Glomerular endothelial cell (primary cell): ENCODE measurements at regions not wholly inside any gene's neighbourhood (a gene's known extent, or its start where the extent isn't known, plus 50 kb on each side); places are given as distances from the start of the nearest gene placed in this dataset.

Experiments used
- DNase-seq: peaks from one replicate; pipeline ENCODE4 v3.0.0-alpha.2; 2011; ENCODE audit warnings: low read depth, low spot score; ENCODE audit errors: extremely low read depth

DNA sequence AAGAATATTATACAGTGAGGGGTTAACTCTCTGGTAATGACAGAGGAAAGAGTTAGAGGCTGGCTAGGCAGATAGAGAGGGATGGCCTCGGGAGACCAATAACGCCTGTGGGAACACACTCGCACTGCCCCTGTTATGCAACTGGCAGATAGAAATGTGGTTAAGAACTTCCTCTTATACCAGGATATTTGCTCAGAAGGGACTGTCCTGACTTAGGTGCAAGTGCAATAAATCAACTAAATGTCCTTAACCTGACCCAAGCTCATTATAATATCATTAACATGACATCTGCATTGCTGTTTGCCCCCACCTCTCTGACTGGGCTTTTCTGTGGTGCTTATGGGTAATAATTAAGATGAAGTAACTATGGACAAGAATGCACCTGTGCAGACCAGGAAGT is 1518.0 kb downstream of the NCAM2 start:
- DNase-seq = no peak

DNA sequence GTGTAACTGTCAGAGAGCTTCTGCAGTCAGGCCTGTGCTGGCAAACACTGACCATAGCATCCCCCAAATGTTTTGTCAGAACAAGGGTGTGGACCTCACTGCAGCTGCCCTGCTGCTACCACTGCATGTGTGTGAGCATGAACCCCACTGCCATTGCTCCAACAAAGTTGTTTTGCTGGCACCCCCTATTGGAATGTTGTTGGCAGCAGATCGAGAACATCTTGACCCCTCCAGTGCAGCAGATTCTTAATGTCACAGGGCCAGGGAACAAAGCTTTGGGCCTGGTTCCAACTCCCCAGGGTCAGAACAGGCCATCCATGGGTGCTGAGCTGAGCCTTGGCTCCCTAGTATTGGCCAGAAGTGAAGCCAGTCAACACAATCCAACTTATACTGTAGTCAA is 1537.4 kb downstream of the NCAM2 start:
- DNase-seq = no peak

DNA sequence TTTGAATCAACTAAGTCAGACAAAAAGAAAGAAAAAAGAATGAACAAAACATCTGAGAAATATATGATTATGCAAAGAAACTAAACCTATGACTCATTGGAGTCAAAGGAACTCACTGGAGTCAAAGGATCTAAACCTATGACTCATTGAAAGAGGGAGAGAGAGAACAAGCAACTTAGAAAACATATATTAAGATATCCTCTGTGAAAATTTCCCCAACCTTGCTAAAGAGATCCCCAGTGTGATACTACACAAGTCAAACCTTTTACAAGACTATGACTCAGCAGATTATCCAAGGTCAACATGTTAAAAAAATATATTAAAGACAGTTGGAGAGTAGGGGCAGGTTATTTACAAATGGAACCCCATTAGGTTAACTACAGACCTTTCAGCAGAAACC is 1538.3 kb downstream of the NCAM2 start:
- DNase-seq = no peak

DNA sequence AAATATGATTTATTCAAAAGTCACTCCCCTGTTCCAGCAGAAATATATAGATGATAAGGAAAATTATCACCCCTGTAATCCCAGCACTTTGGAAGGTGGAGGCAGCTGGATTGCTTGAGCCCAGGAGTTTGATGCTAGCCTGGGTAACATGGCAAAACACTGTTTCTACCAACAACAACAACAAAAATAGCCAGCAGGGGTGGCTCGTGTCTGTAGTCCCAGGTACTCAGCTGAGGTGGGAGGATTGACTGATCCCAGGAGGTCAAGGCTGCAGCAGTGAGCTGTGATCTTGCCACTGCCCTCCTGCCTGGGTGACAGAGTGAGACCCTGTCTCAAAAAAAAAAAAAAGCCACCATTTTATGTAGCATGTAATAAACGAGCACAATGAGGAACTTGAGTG is 1546.5 kb downstream of the NCAM2 start:
- DNase-seq = no peak

DNA sequence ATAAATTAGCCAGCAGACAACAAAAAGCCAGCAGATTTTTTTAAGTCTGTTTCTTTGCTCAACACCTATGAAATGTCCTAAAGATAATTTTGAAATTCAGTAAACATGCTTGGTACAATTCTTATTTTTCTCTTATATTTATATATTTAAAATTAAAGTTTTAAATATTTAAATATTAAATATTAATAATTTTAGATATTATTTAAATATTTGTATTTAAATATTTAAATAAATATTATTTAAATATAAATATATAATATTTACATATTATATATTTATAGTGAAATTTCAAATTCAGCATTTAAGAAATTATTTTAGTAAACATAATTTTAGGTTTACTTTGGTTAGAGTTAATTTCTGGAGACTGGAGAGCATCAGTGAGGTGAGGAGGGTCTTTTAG is 1554.2 kb downstream of the NCAM2 start:
- DNase-seq = no peak

DNA sequence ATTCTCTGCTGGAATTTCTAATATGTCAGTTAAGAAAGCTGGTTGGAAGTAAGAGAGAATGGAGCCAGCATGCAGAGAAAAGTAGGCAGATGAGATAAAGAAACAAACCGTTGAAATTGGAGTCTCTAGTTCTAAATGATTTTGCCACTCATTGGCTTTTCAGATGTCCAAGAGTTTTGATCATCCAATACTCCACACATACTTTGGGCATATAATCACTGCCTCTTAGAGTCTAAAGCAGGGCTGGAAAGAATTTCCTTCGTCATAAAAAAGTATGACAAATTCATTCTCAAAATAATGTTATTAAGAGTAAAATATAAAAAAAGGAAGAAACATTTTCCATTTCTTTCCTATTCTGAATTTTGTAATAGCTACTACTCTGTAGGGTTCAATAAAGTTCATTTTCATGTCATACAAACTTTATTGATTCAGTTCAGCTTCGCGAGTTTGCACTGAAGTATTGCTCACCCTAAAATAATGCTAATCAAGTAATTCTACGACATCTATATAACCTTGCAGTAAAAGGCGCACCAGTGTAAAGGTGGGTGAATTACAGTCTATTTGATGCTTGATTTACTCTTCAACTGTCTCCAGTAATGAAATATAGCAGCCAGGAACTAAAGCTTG is 1556.6 kb downstream of the NCAM2 start:
- no peak for DNase-seq

DNA sequence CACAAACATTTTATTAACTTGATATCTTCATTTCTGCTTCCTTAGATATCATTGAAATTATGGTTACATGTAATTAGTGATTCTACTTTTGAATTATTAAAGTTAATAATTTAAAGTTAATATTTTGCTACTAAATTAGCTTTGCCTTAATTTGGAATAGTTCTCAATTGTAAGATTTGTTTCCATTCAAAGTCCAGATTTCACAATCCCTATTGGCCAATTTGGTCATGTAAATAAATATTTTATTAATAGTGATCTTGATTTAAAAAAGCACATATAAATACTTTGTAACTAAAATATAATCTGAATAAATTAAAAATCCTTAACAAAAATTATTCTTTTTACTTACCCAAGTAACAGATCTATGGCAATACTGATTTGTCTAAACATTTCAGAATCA is 1558.6 kb downstream of the NCAM2 start:
- DNase-seq = no peak

DNA sequence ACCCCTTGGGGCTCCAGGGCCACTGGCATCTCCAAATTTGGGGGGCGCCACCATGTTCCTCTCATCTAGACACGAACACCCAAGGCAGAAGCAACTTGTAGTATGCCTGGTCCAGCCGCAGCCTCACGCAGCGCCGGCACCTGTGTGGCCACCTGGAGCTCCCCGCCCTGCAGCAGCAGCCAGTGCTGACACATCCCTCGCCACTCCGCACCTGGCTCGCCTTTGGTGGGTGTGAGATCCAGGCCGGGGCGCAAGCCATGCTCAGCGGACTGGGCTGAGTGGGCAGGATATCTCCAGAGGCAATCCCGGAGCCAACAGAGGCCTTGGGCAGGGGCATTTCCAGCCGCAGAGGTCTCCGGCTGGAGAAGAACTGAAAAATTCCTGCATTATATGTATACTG is 1563.7 kb downstream of the NCAM2 start:
- no peak for DNase-seq

DNA sequence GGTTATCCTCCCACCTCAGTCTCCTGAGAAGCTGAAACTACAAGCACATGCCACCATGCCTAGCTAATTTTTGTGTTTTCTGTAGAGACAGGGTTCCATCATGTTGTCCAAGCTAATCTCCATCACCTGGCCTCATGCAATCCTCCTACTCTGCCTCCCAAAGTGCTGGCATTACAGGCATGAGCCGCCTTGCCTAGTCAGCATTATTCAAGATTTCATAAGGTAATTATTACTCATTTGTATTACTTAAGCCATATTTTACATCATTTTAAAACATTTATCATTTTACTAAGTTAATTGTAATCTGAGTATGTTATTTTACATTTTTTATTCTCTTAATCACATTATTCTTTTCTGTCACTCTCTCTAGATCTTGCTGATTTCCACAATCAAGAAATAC is 1575.6 kb downstream of the NCAM2 start:
- no peak for DNase-seq

DNA sequence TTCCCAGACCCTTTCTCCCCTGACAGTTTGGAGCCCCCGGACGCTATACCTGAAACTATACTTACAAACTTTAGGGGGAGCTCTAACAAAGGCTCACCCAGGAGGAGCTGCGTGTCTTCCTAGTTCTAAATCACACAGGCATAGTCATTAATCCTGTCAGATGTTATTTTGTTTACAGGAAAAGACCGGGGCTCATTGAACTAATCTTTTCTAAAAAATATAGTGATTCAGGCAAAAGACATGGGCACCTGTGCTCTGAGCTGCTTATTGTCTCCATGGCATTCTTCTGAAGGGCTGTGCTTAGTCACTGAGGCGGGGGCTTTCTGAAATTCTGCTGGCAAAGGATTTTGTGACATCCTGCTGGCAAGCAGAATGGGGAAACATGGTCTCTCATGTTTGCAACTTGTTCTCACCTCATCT is 1577.0 kb downstream of the NCAM2 start:
- peak; percentile 31 for DNase-seq

DNA sequence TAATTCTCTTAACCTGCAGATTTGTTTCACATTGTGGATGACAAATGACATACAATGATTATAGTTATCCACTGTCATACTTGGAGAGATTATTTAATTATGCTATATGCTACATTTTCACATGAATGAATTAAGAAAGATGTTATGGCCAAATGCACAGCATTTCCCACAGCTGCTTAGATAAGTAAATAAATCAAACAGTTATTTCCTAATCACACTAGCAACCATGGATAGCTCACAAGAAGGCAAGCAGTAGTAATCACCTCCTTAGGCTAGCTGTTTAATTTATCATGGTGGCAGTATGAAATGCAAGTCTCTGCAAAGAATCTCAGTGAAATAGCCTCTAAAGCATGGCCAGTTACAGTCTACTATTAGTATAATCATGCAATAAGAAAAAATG is 1581.5 kb downstream of the NCAM2 start:
- DNase-seq = no peak

DNA sequence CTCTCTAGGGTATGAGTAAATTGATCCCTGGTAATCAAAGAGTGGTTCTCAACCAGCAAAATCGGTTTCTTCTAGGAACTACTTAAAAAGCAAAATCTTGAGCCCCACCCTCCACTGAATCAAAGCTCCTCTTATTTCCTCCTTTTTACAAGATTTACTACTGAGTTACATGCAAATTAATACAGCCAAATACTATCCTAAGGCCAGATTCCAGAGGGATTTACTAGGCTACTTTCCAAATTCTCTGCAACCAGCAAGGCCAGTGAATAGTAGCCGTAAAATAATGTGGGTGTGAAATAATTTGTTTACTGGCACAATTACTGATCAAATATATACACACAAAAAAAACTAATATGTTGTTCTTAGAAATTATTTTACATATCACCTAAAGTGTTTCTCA is 1583.8 kb downstream of the NCAM2 start:
- DNase-seq = no peak

DNA sequence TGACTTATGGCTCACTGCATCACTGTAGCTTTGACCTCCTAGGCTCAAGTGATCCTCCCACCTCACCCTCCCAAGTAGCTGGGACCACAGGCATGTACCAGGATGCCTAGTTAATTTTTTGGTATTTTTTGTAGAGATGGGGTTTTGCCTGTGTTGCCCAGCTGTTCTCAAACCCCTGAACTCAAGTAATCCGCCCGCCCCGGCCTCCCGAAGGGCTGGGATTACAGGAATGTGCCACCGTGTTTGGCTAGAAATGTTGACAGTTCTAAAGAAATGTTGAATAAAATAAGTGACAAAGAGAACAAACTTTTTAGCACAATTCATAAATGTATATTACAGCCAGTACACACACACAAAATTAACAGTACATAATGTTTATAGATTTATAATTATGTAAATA is 1586.1 kb downstream of the NCAM2 start:
- DNase-seq = no peak

DNA sequence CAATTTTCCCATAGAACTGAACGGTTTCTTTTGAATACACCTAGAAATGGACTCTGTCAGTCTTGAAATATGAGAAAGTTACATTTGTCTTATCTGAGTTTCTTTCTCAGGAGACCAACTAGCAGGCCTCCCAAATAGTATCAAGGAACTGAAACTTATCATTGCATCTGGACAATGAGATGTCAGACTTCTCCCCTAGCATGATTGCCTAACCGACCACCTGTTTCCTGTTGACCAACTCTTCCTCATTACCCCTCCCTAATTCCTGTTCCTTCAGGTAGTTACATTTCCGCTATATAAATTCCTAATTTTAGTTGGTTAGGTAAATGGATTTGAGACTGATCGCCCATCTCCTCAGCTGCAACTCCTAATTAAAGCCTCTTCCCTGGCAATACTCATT is 1587.3 kb downstream of the NCAM2 start:
- no peak for DNase-seq

DNA sequence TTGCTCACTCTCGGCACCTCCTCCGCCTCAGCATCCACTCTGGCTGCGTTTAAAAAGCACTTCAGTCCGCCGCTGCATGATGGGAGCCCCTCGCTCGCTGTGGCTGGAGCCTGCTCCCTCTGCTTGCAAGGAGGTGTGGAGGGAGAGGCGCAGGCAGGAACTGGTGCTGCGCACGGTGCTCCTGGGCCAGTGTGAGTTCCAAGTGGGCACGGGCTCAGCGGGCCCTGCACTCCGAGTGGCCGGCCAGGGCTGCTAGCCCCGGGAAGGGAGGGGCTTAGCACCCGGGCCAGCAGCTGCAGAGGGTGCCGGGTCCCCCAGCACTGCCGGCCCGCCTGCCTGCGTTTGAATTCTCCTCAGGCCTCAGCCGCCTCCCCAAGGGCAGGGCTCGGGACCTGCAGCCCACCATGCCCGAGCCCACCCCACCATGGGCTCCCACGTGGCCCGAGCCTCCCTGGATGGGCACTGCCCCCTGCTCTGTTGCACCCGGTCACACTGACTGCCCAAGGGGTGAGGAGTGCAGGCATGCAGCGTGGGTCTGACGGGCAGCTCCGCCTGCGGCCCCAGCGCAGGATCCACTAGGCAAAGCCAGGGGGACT is 1599.5 kb downstream of the NCAM2 start:
- DNase-seq = no peak

DNA sequence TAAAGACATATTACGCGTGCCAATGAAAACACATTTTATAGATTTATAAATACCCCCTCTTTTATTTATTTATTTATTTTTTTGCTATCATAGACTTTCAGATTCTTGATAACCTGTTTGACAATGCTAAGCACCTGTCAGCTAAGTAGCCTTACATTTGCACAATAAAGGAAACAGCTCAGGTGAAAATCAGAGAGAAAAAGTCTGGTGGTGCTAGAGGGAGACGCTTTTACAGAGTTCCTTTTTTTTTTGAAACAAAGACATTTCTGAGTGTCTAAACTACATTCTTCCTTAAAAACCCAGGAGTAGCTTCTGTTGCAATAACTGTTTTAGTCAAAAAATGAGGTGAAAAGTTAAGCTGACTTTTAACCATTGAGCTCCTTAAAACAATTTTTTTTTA is 1611.6 kb downstream of the NCAM2 start:
- no peak for DNase-seq

DNA sequence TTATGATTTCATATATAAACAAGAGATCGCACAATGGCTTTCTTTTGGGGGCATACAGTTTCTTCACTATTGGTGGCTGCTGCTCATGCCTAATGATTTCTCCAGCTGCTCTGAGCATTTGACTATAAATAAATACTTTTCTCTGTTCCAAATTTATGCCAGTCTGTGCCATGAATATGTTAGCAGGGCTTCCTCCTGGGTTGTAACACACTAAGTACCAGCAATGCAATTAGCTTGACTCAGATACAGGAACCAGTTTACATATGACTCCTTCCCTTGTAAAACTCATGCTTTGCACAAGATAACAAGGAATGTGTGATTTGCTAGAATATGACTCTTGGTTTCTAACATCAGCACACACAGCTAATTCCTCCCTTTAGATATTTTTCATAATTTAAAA is 1629.7 kb downstream of the NCAM2 start:
- DNase-seq = no peak

DNA sequence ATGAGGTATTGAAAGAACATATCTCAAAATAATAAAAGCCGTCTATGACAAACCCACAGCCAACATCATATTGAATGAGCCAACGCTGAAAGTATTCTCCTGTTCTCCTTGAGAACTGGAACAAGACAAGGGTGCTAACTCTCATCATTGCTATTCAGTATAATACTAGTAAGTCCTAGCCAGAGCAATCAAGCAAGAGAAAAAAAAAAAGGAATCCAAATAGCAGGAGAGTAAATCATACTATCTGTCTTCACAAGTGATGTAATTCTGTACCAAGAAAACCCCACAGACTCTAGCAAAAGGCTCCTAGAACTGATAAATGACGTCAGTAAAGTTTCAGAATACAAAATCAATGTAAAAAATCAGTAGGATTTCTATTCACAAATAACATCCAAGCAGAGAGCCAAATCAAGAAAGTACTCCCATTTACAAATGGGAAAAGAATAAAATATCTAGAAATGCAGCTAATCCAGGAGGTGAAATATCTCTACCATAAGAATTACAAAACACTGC is 1632.8 kb downstream of the NCAM2 start:
- no peak for DNase-seq

DNA sequence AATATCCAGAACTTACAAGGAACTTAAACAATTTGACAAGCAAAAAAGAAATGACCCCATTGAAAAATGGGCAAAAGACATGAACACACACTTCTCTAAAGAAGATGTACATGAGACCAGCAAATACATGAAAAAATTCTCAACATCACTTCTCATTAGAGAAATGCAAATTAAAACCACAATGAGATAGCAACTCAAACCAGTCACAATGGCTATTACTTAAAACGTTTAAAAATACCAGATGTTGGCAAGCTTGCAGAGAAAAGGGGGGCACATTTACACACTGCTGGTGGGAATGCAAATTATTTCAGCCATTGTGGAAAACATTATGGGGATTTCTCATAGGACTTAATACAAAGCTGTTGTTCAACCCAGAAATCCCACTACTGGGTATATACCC is 1634.0 kb downstream of the NCAM2 start:
- no peak for DNase-seq

DNA sequence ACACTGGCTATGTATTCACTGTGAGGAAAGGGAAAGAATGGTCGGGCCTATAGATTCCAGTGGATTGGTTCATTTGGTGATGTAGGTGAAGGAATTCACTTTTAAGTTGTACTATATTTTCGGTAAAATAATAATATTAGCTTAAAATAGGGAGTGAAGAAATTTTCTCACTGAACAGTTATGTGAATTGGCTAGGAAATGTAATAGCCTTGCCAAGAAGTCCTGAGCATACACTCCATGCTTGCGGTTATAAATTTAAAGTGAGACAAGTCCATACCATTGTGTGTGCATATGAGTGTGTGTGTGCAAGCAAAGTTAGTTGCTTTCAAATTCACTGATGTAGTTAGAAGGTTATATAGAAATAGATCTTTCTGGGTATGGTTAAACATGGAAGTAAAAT is 1651.0 kb downstream of the NCAM2 start:
- DNase-seq = no peak

DNA sequence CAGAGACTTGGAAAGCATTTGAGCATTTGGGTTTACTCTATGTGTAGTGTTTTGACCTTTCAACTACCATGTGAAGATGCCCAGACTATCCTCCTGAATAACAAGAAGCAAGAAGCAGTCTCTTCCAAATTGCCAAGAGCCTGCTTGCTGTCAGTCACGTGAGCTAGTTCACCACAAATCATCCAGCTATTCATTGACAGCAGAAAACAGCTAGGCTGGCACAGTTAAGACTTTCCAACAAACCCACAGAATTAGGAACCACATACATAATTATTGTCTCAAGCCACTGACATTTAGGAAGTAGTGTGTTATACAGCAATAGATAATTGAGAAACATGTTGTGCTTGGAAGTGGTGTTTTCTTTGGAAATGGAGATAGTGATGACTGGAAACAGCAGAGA is 1652.0 kb downstream of the NCAM2 start:
- DNase-seq = no peak

DNA sequence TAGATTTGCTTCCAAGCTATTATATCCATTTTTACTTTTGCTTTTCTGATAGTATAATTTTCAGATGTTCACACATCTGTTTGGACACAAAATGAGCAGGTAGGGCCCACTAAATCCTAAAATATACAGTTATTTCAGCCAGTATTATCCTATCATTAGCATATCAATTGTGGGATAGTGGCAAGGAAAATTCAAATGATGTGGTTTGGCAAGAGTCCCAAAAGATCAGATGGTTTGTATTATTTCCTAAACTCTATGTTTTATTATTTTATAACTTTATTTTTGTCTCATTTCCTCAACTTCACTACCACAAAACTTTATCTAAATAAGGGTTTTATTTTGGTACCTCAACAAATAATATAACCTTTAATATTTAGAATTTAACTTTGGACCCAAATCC is 1659.6 kb downstream of the NCAM2 start:
- DNase-seq = no peak

DNA sequence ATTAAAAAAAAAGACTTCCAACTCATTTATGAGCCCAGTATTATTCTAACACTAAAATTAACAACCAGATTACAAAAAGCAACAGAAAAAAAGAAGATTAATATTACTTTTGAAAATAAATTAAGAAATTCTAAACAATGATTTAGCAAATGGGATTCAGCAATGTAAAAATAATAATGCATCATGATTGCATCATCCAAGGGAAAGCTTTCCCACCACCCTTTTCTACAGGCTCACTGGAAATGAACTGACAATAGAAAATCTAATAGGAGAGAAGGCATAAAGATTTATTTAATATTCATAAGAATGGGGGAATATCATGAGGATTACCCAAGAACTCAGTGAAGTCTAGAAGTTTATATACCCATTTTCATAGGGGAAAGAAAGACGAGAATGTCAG is 1671.9 kb downstream of the NCAM2 start:
- DNase-seq = no peak
